Left lung (tissue), 4 donors: ENCODE measurements at regions not wholly inside any gene's neighbourhood (a gene's known extent, or its start where the extent isn't known, plus 50 kb on each side); places are given as distances from the start of the nearest gene placed in this dataset.
A peak's percentile ranks its signal among the peaks of the same experiment; 100 is the strongest.

Source experiments
- ATAC-seq: fragments of 200-7000 bp; cut with Tn5 transposase; one replicate; pipeline ENCODE4 v1.9.1; 2020; ENCODE audit warnings: moderate library complexity
- DNase-seq, 4 donors: peaks; one replicate each; pipeline ENCODE4 v3.0.0-alpha.2; 2013 to 2020
- H3K27ac ChIP-seq, 2 donors: fragments of 200-600 bp; sonication (generic) in 1 of 2; one replicate each; pipeline versions ENCODE4 v1.5.0 to v1.8.0; 2020 to 2021
- H3K27me3 ChIP-seq, 2 donors: fragments of 200-600 bp; sonication (generic) in 1 of 2; one replicate each; pipeline versions ENCODE4 v1.5.0 to v1.8.0; 2020 to 2021
- H3K36me3 ChIP-seq, 2 donors: fragments of 200-600 bp; sonication (generic) in 1 of 2; one replicate each; pipeline versions ENCODE4 v1.5.0 to v1.8.0; 2020 to 2021
- H3K4me1 ChIP-seq, 2 donors: fragments of 200-600 bp; one replicate each; pipeline ENCODE4 v1.8.0; 2021
- H3K4me3 ChIP-seq, 2 donors: fragments of 200-600 bp; sonication (generic) in 1 of 2; one replicate each; pipeline versions ENCODE4 v1.5.0 to v1.8.0; 2020 to 2021; ENCODE audit warnings: mild to moderate bottlenecking in 1 of 2
- H3K9me3 ChIP-seq, 2 donors: fragments of 200-600 bp; sonication (generic) in 1 of 2; one replicate each; pipeline versions ENCODE4 v1.5.0 to v1.8.0; 2020 to 2021
- CTCF ChIP-seq, 2 donors: fragments of 200-600 bp; sonication (generic) in 1 of 2; IDR thresholded peaks; one replicate each; pipeline versions ENCODE4 v1.5.0 to v1.8.0; 2021; ENCODE audit warnings: antibody characterized with exemption in 2 of 2
- intact Hi-C, 2 donors: fragments of 100-400 bp; cut with DNase I; formaldehyde crosslinking; loops; one replicate each; pipeline versions ENCODE4 v1.11.2 to v1.14.2; 2022
- donor health status: DM: no; HTN: yes; CAD: no.
- donor health status: DM: no; HTN: no; CAD: no.

DNA sequence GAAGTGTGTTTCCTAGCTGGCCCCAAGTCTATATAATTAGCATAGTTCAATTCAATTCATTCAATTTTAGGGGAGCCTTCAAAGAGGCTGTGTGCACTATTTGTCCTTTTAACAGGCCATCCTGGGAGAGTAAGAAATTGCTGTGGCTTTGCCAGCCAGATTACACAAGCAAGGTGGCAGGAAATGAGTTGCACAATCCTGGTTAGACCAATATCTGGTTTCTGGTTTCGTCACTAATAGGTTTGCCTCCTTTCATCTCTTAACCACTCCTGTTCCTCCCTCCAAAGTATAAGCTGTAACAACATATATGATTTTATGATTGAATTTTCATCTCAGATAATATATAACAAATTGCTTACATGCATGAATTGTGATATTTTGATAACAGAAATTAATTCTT lies 84.1 kb upstream of the NEGR1 start:
- no peak for TF ChIP-seq CTCF (IDR thresholded peaks at IDR 0.05)
- DNase-seq (peak in 2 of 4 donors; percentile 6 to 15), ATAC-seq (peak; percentile 77)
- Histone ChIP-seq H3K36me3 (no peaks in the 10 kb centered on the region), H3K9me3 (no peaks in the 10 kb centered on the region), H3K4me3 (no peak overlapping the region), H3K27me3 (no peaks in the 10 kb centered on the region), H3K27ac (no peak overlapping the region), H3K4me1 (peaks cover 0 to 6% of the 10 kb centered on the region in 2 donors)
- intact Hi-C loops: no loop called here

GRCh38 chr1:72365693-72366092 lies 83.4 kb upstream of the NEGR1 start:
- DNase-seq: no peak
- Histone ChIP-seq H3K9me3 (no peaks in the 10 kb centered on the region), H3K27ac (no peak overlapping the region), H3K4me3 (no peak overlapping the region), H3K4me1 (peaks cover 0 to 6% of the 10 kb centered on the region in 2 donors), H3K36me3 (no peaks in the 10 kb centered on the region), H3K27me3 (no peaks in the 10 kb centered on the region)
- ATAC-seq: no peak
- no peak for TF ChIP-seq CTCF (IDR thresholded peaks at IDR 0.05)
- intact Hi-C loops: no loop called here

DNA sequence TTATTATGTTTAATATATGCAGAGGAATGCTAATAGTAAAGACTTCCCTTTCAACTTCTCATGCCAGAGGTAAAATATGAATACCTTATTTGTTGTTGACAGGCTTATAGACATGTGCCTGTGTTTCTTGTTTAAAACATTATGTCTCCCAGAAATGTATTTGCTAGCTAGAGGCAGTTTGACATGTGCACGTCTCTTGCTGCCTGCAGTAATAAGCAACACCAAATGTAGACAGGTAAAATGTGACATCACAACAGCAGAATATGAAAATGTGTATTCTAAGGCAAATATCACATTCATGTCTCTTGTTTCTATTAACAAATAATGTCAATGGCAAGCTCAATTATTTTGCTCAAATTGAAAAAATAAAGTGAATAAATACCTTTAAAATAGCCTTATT lies 80.2 kb upstream of the NEGR1 start:
- H3K4me1 ChIP-seq: peaks cover 0 to 6% of the 10 kb centered on the region in 2 donors
- no peaks in the 10 kb centered on the region for H3K27me3 ChIP-seq
- TF ChIP-seq CTCF (IDR thresholded peaks at IDR 0.05): no peak
- DNase-seq (no peak), ATAC-seq (no peak)
- intact Hi-C loops: no loop called here
- H3K9me3 ChIP-seq: no peaks in the 10 kb centered on the region
- no peak overlapping the region for H3K27ac ChIP-seq
- no peaks in the 10 kb centered on the region for H3K36me3 ChIP-seq
- H3K4me3 ChIP-seq: no peak overlapping the region

DNA sequence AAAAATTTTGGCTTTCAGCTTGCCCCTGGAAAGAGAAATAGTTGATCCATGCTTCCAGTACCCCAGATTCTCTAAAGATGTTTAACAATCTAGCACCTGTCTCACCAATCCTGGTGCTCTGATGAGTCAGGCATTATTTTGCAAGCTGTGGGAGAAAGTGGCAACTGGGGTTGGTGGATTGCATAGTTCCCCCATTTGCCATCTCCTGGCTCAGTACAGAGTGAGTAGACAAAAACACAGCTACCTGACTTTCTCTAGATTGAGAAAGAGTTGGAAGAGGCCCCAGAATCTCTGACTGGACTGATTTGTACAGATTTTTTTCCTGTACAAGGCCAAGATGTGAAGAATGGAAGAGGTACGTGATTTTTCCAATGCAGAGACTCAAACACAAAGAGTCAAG lies 75.1 kb upstream of the NEGR1 start:
- Histone ChIP-seq H3K4me3 (no peak overlapping the region), H3K27ac (no peak overlapping the region), H3K9me3 (no peaks in the 10 kb centered on the region), H3K4me1 (no peaks in the 10 kb centered on the region), H3K27me3 (no peaks in the 10 kb centered on the region), H3K36me3 (no peaks in the 10 kb centered on the region)
- no peak for TF ChIP-seq CTCF (IDR thresholded peaks at IDR 0.05)
- no peak for ATAC-seq
- intact Hi-C loops: no loop called here
- no peak for DNase-seq

DNA sequence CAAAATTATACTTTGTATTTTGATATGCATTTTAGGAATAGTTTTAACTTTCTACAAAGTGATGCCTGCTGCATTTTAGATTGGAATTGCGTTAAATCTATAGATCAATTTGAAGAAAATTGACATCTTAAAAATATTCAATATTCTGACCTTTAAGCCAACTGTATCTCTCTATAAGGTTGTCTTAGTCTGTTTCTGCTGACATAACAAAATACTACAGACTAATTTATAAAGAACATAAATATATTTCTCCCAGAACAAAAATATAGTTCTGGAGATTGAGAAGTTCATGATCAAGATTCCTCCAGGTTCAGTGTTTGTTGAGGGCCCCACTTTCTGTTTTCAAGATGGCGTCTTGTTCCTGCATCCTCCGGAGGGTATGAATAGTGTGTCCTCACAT lies 73.6 kb upstream of the NEGR1 start:
- intact Hi-C loops: no loop called here
- ATAC-seq (no peak), DNase-seq (no peak)
- H3K27ac ChIP-seq: no peak overlapping the region
- no peaks in the 10 kb centered on the region for H3K9me3 ChIP-seq
- no peaks in the 10 kb centered on the region for H3K36me3 ChIP-seq
- H3K4me1 ChIP-seq: no peaks in the 10 kb centered on the region
- no peaks in the 10 kb centered on the region for H3K27me3 ChIP-seq
- no peak for TF ChIP-seq CTCF (IDR thresholded peaks at IDR 0.05)
- H3K4me3 ChIP-seq: no peak overlapping the region
